Tibial nerve (tissue), 4 donors: ENCODE measurements at regions not wholly inside any gene's neighbourhood (a gene's known extent, or its start where the extent isn't known, plus 50 kb on each side); places are given as distances from the start of the nearest gene placed in this dataset.

Experiments
- EP300 ChIP-seq, 2 donors: sonication (generic); formaldehyde crosslinking; IDR thresholded peaks; one replicate each; pipeline ENCODE4 v1.6.1; 2017; ENCODE audit warnings: antibody characterized with exemption in 2 of 2, mild to moderate bottlenecking in 1 of 2
- POLR2A ChIP-seq, 2 donors: fragments of 450-650 bp; IDR thresholded peaks; one replicate each; pipeline ENCODE4 v1.6.1; 2017; ENCODE audit warnings: antibody characterized with exemption in 2 of 2, mild to moderate bottlenecking in 2 of 2, moderate library complexity in 2 of 2
- TF ChIP-seq, protein P1 (sequence below), 5 experiments: fragments of 200-600 bp in 3 of 5; fragments of 450-650 bp in 2 of 5; sonication (generic) in 3 of 5; IDR thresholded peaks; one replicate each; pipeline ENCODE4 v1.5.1; 2016 to 2019; ENCODE audit warnings: antibody characterized with exemption in 5 of 5, mild to moderate bottlenecking in 3 of 5, moderate library complexity in 2 of 5

DNA sequence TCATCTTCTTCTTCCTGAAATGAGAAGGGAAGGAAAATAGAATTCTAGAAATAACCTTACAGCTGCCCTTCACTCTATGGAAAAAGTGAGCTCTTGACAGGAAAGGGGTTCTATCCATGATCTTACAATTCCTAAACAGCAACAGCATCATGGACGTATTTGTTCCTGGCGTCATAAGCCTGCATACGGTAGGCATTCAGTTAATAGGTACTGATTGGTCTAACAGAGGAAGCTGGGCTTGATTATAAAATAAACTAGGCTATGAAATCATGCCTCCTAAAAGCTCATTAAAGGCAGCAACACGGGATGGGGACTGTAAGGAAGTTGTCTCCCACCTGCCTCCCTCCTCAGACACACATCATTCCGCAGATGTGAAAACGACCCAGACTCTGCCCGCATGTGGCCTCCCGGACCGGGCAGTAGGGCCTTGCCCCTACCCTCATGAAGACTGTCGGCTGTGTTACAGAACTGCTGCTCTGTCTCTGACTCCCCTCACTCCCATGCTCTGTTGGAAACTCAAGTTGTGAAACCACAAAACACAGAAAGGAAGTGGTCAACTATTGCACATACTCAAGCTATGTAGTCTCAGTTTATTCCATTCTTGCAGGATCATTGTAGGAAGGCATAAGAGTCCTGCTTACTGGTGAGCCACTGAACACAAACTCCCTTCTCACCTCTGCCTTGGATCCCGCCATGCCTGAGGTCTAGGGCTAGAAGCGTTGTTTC, 129.8 kb downstream of the DLEU7 start:
- TF ChIP-seq, protein P1, sequence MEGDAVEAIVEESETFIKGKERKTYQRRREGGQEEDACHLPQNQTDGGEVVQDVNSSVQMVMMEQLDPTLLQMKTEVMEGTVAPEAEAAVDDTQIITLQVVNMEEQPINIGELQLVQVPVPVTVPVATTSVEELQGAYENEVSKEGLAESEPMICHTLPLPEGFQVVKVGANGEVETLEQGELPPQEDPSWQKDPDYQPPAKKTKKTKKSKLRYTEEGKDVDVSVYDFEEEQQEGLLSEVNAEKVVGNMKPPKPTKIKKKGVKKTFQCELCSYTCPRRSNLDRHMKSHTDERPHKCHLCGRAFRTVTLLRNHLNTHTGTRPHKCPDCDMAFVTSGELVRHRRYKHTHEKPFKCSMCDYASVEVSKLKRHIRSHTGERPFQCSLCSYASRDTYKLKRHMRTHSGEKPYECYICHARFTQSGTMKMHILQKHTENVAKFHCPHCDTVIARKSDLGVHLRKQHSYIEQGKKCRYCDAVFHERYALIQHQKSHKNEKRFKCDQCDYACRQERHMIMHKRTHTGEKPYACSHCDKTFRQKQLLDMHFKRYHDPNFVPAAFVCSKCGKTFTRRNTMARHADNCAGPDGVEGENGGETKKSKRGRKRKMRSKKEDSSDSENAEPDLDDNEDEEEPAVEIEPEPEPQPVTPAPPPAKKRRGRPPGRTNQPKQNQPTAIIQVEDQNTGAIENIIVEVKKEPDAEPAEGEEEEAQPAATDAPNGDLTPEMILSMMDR (IDR thresholded peaks at IDR 0.05), result no peak
- TF ChIP-seq POLR2A (IDR thresholded peaks at IDR 0.05) (no peak), EP300 (IDR thresholded peaks at IDR 0.05) (peak in 1 of 2 donors; percentile 78)
